Glutamatergic neuron (in vitro differentiated cells): ENCODE measurements at regions not wholly inside any gene's neighbourhood (a gene's known extent, or its start where the extent isn't known, plus 50 kb on each side); places are given as distances from the start of the nearest gene placed in this dataset.

Experiments
- DNase-seq: peaks from one replicate; pipeline ENCODE4 v3.0.0; 2022
- H3K27ac Mint-ChIP-seq: one replicate; pipeline ENCODE4 v1.8.0; 2020; ENCODE audit warnings: mild to moderate bottlenecking, mixed read lengths, inconsistent platforms; ENCODE audit not compliant: unreplicated experiment
- H3K27me3 Mint-ChIP-seq: one replicate; pipeline ENCODE4 v1.8.0; 2020; ENCODE audit warnings: mild to moderate bottlenecking, moderate library complexity, mixed read lengths, inconsistent platforms; ENCODE audit not compliant: unreplicated experiment
- H3K36me3 Mint-ChIP-seq: one replicate; pipeline ENCODE4 v1.8.0; 2020; ENCODE audit warnings: mild to moderate bottlenecking, mixed read lengths, inconsistent platforms; ENCODE audit not compliant: unreplicated experiment
- H3K4me1 Mint-ChIP-seq: one replicate; pipeline ENCODE4 v1.8.0; 2020; ENCODE audit warnings: mild to moderate bottlenecking, low read depth, mixed read lengths, inconsistent platforms; ENCODE audit not compliant: unreplicated experiment
- H3K4me3 Mint-ChIP-seq: one replicate; pipeline ENCODE4 v1.8.0; 2020; ENCODE audit warnings: mild to moderate bottlenecking, mixed read lengths, inconsistent platforms; ENCODE audit not compliant: unreplicated experiment
- H3K9me3 Mint-ChIP-seq: one replicate; pipeline ENCODE4 v1.8.0; 2020; ENCODE audit warnings: mild to moderate bottlenecking, moderate library complexity, mixed read lengths, inconsistent platforms; ENCODE audit not compliant: unreplicated experiment
- TF ChIP-seq, protein P1 (sequence below): fragments of 200-600 bp; sonication (generic); IDR thresholded peaks from one replicate; pipeline ENCODE4 v1.5.0; 2021; ENCODE audit not compliant: partially characterized antibody, unreplicated experiment

DNA sequence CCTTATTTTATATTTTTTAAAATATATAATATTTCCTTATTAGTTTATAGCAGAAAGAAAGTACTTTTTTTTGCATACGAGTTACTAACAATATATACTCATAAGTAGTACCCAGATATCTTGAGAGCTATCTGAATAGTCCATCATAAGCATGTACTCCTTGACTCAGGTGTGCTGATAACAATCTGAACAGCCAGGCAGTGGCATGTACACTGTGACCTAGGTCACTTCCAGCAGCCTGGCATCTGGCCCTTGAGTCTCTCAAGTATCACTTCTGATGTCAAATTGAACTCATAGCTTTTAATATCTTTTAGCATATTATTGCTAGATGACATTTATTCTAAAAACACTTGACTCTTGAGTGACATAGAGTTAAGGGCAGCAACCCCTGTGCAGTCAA is 1576.7 kb downstream of the SLITRK1 start:
- H3K4me1 Mint-ChIP-seq: no peaks in the 10 kb centered on the region
- H3K9me3 Mint-ChIP-seq: no peaks in the 10 kb centered on the region
- no peak overlapping the region for H3K4me3 Mint-ChIP-seq

DNA sequence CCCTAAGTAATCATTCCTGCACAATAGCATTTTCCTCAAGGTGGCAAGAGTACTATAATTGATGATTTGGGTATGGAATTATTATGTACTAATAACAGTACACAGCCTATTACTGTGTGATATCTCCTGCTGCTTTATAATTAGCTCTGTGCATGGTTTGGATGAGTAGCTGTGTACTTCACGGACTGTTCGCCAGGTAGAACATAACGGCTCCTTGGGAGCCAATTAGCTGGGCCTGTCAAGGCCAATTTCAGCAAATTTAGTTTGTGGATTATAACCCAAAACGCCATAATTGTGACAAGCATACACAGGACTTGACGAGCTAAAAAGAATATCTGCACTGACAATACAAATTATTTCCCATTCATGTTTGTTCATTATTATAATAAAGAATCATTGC is 1584.2 kb downstream of the SLITRK1 start:
- H3K4me3 Mint-ChIP-seq: no peak overlapping the region
- no peaks in the 10 kb centered on the region for H3K27me3 Mint-ChIP-seq
- no peak overlapping the region for H3K27ac Mint-ChIP-seq
- TF ChIP-seq, protein P1, sequence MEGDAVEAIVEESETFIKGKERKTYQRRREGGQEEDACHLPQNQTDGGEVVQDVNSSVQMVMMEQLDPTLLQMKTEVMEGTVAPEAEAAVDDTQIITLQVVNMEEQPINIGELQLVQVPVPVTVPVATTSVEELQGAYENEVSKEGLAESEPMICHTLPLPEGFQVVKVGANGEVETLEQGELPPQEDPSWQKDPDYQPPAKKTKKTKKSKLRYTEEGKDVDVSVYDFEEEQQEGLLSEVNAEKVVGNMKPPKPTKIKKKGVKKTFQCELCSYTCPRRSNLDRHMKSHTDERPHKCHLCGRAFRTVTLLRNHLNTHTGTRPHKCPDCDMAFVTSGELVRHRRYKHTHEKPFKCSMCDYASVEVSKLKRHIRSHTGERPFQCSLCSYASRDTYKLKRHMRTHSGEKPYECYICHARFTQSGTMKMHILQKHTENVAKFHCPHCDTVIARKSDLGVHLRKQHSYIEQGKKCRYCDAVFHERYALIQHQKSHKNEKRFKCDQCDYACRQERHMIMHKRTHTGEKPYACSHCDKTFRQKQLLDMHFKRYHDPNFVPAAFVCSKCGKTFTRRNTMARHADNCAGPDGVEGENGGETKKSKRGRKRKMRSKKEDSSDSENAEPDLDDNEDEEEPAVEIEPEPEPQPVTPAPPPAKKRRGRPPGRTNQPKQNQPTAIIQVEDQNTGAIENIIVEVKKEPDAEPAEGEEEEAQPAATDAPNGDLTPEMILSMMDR: no peak
- H3K9me3 Mint-ChIP-seq: no peaks in the 10 kb centered on the region
- no peaks in the 10 kb centered on the region for H3K4me1 Mint-ChIP-seq
- DNase-seq: no peak
- H3K36me3 Mint-ChIP-seq: no peaks in the 10 kb centered on the region

More for the DNA sequence above, 1576.7 kb downstream of the SLITRK1 start:
- no peaks in the 10 kb centered on the region for H3K36me3 Mint-ChIP-seq
- no peak for DNase-seq
- H3K27me3 Mint-ChIP-seq: no peaks in the 10 kb centered on the region
- TF ChIP-seq, protein P1: no peak
- H3K27ac Mint-ChIP-seq: no peak overlapping the region

DNA sequence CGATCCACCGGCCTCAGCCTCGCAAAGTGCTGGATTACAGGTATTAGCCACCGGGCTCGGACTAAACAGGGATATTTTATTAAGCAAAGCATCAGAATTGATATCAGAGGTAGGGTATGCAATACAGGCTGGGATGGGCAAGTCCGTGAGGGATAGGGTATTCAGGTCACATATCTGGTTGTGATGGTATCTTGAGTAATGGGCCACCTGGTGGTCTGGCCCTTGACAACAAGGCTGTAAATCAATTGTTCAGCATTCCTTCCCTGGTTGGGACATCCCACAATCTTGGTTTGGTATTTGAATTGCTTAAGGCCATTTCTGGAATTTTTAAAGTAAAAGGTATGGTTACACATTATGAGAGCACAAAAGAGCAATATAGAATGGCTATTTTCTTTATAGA is 1588.0 kb downstream of the SLITRK1 start:
- Mint-ChIP-seq H3K36me3 (no peaks in the 10 kb centered on the region), H3K27ac (no peak overlapping the region), H3K27me3 (no peaks in the 10 kb centered on the region), H3K9me3 (no peaks in the 10 kb centered on the region), H3K4me3 (no peak overlapping the region), H3K4me1 (no peaks in the 10 kb centered on the region)
- no peak for DNase-seq
- TF ChIP-seq, protein P1: no peak

DNA sequence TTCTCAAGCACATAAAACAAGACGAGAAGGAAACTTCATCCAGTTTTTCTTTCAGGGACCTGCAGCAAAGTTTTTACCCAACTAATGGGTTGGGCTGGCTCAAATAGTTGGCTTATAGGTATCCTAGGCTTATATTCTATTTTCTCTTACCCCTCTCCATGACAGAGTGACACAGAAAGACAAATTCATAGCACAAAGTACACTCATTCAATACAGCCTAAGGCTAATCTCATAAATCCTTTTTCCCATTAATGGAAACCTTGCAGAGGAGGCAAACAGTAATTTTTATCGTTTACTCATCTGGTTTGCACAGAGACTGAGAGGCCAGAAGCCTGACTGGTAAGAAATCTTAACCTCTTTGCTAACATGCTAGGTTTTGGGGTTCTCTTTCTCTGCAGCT is 1589.9 kb downstream of the SLITRK1 start:
- Mint-ChIP-seq H3K9me3 (no peaks in the 10 kb centered on the region), H3K4me1 (no peaks in the 10 kb centered on the region), H3K36me3 (no peaks in the 10 kb centered on the region), H3K4me3 (no peak overlapping the region), H3K27me3 (no peaks in the 10 kb centered on the region), H3K27ac (no peak overlapping the region)
- TF ChIP-seq, protein P1: no peak
- no peak for DNase-seq

DNA sequence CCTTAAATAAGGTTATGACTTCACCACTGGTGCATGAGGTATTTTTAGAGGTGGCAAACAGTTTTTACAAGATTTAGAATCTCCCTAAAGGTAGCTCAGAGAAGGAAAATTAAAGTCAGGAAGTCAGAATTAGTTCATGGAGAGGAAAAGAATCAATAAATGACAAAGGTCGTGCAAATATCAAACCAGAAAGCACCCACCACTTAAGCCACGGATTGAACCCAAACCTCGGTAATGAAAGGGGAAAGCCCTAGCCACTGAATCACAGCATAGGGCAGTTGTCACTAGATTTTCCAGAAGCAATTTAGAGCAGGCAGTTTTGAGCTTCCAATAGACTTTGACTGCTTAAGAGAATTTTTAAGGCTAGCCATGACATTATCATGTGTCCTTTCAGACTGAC is 1590.4 kb downstream of the SLITRK1 start:
- Mint-ChIP-seq H3K4me3 (no peak overlapping the region), H3K27me3 (no peaks in the 10 kb centered on the region), H3K4me1 (no peaks in the 10 kb centered on the region), H3K36me3 (no peaks in the 10 kb centered on the region), H3K27ac (no peak overlapping the region), H3K9me3 (no peaks in the 10 kb centered on the region)
- DNase-seq: no peak
- TF ChIP-seq, protein P1: no peak
